PFSK-1 (cell line): ENCODE measurements at regions not wholly inside any gene's neighbourhood (a gene's known extent, or its start where the extent isn't known, plus 50 kb on each side); places are given as distances from the start of the nearest gene placed in this dataset.

Source experiments
- FOXP2 ChIP-seq: optimal IDR thresholded peaks from 2 replicates; pipeline ENCODE3; 2011; ENCODE audit warnings: borderline replicate concordance, control low read depth, inconsistent platforms; ENCODE audit not compliant: insufficient read depth; ENCODE audit errors: extremely low read length, extremely low read depth
- POLR2AphosphoS5 ChIP-seq: IDR thresholded peaks from 2 replicates; pipeline ENCODE4 v1.6.1; 2012; ENCODE audit warnings: low read depth, mild to moderate bottlenecking, control low read depth, low read length, moderate library complexity
- TAF1 ChIP-seq: IDR thresholded peaks from 2 replicates; pipeline ENCODE4 v1.6.1; 2012; ENCODE audit warnings: low read length, control low read depth, borderline replicate concordance; ENCODE audit not compliant: insufficient read depth
- TF ChIP-seq, protein P1 (sequence below), 2 experiments: IDR thresholded peaks; 2 replicates each; pipeline versions ENCODE4 v1.6.1 to v1.8.0; 2011 to 2012; ENCODE audit warnings: low read depth in 2 of 2, low read length in 2 of 2, control low read depth in 1 of 2, inconsistent platforms in 1 of 2, mild to moderate bottlenecking in 1 of 2, moderate library complexity in 1 of 2; ENCODE audit not compliant: insufficient read depth in 1 of 2

DNA sequence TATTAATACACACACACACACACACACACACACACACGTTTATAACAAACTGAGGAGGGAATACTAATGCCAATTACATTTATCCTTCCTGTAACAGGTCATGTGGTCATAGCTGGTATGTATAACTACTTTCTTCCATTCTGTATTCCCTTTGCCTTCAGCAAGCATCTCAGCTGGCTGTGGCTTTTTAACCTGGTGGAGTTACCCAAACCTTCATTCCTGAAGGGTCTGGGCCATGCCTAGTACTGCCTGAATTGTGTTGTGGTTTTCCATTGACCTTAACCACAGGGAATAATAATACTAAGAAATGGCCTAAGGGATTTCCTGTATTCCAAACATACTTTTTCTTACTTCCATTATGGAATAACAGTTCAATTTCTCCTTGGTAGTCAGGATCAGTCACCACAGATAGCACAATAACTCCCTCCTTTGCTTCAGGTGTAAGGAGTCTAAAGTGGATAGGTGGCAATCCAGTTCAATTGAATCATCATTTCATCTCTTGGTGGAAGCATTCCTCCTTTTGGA, 222.2 kb upstream of the MEF2C start:
- TF ChIP-seq, protein P1, sequence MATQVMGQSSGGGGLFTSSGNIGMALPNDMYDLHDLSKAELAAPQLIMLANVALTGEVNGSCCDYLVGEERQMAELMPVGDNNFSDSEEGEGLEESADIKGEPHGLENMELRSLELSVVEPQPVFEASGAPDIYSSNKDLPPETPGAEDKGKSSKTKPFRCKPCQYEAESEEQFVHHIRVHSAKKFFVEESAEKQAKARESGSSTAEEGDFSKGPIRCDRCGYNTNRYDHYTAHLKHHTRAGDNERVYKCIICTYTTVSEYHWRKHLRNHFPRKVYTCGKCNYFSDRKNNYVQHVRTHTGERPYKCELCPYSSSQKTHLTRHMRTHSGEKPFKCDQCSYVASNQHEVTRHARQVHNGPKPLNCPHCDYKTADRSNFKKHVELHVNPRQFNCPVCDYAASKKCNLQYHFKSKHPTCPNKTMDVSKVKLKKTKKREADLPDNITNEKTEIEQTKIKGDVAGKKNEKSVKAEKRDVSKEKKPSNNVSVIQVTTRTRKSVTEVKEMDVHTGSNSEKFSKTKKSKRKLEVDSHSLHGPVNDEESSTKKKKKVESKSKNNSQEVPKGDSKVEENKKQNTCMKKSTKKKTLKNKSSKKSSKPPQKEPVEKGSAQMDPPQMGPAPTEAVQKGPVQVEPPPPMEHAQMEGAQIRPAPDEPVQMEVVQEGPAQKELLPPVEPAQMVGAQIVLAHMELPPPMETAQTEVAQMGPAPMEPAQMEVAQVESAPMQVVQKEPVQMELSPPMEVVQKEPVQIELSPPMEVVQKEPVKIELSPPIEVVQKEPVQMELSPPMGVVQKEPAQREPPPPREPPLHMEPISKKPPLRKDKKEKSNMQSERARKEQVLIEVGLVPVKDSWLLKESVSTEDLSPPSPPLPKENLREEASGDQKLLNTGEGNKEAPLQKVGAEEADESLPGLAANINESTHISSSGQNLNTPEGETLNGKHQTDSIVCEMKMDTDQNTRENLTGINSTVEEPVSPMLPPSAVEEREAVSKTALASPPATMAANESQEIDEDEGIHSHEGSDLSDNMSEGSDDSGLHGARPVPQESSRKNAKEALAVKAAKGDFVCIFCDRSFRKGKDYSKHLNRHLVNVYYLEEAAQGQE (IDR thresholded peaks at IDR 0.05; ENCODE audit: insufficient read depth in 1 of 2, low read depth in 2 of 2, low read length in 2 of 2): no peak
- TF ChIP-seq POLR2AphosphoS5: no peak
- no peak for TF ChIP-seq TAF1
- TF ChIP-seq FOXP2: no peak
